Inferior parietal cortex (tissue), 1 donor: ENCODE measurements at regions not wholly inside any gene's neighbourhood (a gene's known extent, or its start where the extent isn't known, plus 50 kb on each side); places are given as distances from the start of the nearest gene placed in this dataset.

Source experiments
- DNase-seq: peaks from one replicate; pipeline ENCODE4 v3.0.0-alpha.2; 2016; ENCODE audit errors: extremely low spot score

- no peak for DNase-seq
Measured at GRCh38 chr1:65486613-65487012, 66.1 kb downstream of the LEPR start.

GRCh38 chr1:65489481-65489880, 69.0 kb downstream of the LEPR start:
- DNase-seq, result no peak

- no peak for DNase-seq
Measured at GRCh38 chr1:65490231-65491009, 70.0 kb downstream of the LEPR start.

GRCh38 chr1:65491472-65491871, 71.0 kb downstream of the LEPR start:
- no peak for DNase-seq

- DNase-seq, result no peak
Measured at GRCh38 chr1:65493802-65494201, 73.3 kb downstream of the LEPR start.

- no peak for DNase-seq
Measured at GRCh38 chr1:65494671-65495070, 74.2 kb downstream of the LEPR start.

- no peak for DNase-seq
Measured at GRCh38 chr1:65495137-65495536, 74.7 kb downstream of the LEPR start.

GRCh38 chr1:65497256-65497830, 76.9 kb downstream of the LEPR start:
- DNase-seq, result no peak

GRCh38 chr1:65503427-65503826, 83.0 kb downstream of the LEPR start:
- DNase-seq, result no peak

- DNase-seq, result no peak
Measured at GRCh38 chr1:65504263-65504662, 83.8 kb downstream of the LEPR start.

- no peak for DNase-seq
Measured at GRCh38 chr1:65505547-65506300, 85.3 kb downstream of the LEPR start.

GRCh38 chr1:65508051-65508450, 87.6 kb downstream of the LEPR start:
- no peak for DNase-seq

- DNase-seq, result no peak
Measured at GRCh38 chr1:65509912-65510680, 89.6 kb downstream of the LEPR start.

GRCh38 chr1:65510961-65511360, 90.5 kb downstream of the LEPR start:
- no peak for DNase-seq

GRCh38 chr1:65512383-65512782, 91.9 kb downstream of the LEPR start:
- DNase-seq, result no peak

- DNase-seq, result no peak
Measured at GRCh38 chr1:65512967-65513780, 92.7 kb downstream of the LEPR start.

GRCh38 chr1:65514041-65514440, 93.6 kb downstream of the LEPR start:
- no peak for DNase-seq

- DNase-seq, result no peak
Measured at GRCh38 chr1:65524931-65525265, 104.4 kb downstream of the LEPR start.

GRCh38 chr1:65525266-65526048, 105.0 kb downstream of the LEPR start:
- DNase-seq, result no peak

GRCh38 chr1:65526049-65526556, 105.6 kb downstream of the LEPR start:
- no peak for DNase-seq
